ENCODE measurements at regions not wholly inside any gene's neighbourhood (a gene's known extent, or its start where the extent isn't known, plus 50 kb on each side); places are given as distances from the start of the nearest gene placed in this dataset.
"Not testable (repeated sequence)": the region's sequence is repeated elsewhere in the genome, so short reads cannot be mapped to it uniquely, and the experiment has no call there.

GRCh38 chr12:3397596-3397995 is 93.4 kb upstream of the PRMT8 start:
- TF ChIP-seq PKNOX1, ELF4, FOXA1, FOXK2 (IDR thresholded peaks at IDR 0.05): not testable (repeated sequence)

Data from HEK293T (cell line).